ENCODE measurements at regions not wholly inside any gene's neighbourhood (a gene's known extent, or its start where the extent isn't known, plus 50 kb on each side); places are given as distances from the start of the nearest gene placed in this dataset.

DNA sequence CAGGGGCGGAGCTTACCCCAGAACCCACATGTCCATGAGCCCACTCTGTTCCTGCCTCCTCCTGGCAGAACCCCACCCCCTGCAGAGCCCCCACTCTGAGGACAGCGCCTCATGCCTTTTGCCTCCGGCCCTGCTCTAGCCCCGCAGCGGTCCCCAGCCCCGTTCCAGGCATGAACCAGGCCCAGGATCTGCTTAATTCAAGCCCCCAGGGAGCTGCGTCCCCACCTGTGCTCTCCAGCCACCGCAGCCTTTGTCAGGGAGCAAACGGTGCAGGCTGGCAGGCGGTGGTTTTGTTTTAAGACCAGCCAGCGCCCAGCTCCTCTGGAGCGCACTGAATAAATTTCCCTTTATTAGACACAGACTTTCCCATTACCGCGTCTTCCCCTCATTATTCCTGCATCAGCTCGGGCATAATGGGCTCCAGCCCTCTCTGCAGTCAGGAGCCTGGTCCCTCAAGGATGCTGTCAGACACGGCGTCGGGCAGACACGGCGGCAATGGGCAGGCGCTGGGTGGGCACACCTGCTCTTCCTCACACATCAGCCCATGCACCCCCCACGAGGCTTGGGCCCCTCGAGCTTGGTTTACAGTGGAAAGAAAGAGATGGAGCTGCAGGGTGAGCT, 137.6 kb downstream of the OLFM1 start:
- intact Hi-C loops (cut with DNase I), result no loop called here
- no peak for TF ChIP-seq POLR2A (IDR thresholded peaks at IDR 0.05)
- TF ChIP-seq, protein P1, sequence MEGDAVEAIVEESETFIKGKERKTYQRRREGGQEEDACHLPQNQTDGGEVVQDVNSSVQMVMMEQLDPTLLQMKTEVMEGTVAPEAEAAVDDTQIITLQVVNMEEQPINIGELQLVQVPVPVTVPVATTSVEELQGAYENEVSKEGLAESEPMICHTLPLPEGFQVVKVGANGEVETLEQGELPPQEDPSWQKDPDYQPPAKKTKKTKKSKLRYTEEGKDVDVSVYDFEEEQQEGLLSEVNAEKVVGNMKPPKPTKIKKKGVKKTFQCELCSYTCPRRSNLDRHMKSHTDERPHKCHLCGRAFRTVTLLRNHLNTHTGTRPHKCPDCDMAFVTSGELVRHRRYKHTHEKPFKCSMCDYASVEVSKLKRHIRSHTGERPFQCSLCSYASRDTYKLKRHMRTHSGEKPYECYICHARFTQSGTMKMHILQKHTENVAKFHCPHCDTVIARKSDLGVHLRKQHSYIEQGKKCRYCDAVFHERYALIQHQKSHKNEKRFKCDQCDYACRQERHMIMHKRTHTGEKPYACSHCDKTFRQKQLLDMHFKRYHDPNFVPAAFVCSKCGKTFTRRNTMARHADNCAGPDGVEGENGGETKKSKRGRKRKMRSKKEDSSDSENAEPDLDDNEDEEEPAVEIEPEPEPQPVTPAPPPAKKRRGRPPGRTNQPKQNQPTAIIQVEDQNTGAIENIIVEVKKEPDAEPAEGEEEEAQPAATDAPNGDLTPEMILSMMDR (IDR thresholded peaks at IDR 0.05), result no peak
- 68% methylated on average over 14 of the region's 23 CpGs for WGBS (ENCODE audit: insufficient coverage, low coverage, low lambda C conversion rate, missing lambda C conversion rate)
- no peak for ATAC-seq
- Histone ChIP-seq H3K27ac (no peak overlapping the region), H3K36me3 (no peaks in the 10 kb centered on the region), H3K4me3 (no peak overlapping the region), H3K27me3 (no peaks in the 10 kb centered on the region), H3K4me1 (no peaks in the 10 kb centered on the region), H3K9me3 (no peaks in the 10 kb centered on the region)
- DNase-seq, result peak; percentile 12 to 39 (median 34)

DNA sequence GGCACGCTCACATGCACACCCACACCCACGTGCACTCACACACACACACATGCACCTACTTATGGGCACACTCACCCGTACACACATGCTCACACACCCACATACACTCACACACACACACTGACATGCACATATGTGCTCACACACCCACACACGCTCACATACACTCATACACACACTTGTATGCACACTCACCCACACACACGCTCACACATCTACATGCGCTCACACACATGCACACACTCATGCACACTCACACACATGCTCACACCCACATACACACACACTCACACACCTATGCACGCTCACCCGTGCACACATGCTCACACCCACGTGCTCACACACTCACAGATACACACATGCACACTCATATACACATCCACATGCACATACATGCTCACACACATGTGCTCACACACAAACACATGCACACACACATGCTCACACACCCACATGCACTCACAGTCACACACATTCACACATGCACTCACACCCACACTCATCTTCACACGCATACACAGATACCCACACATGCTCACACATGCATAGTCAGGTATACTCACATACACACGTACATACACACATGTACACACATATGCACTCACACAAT, 138.3 kb downstream of the OLFM1 start:
- no peaks in the 10 kb centered on the region for H3K4me1 ChIP-seq
- TF ChIP-seq, protein P1 (IDR thresholded peaks at IDR 0.05), result no peak
- DNase-seq (peak in 2 of 3 donors; percentile 14 to 22), ATAC-seq (no peak)
- H3K36me3 ChIP-seq, result no peaks in the 10 kb centered on the region
- intact Hi-C loops (cut with DNase I), result no loop called here
- 95% methylated on average over 8 of the region's 11 CpGs for WGBS (ENCODE audit: insufficient coverage, low coverage, low lambda C conversion rate, missing lambda C conversion rate)
- no peak overlapping the region for H3K4me3 ChIP-seq
- H3K27me3 ChIP-seq, result no peaks in the 10 kb centered on the region
- H3K27ac ChIP-seq, result no peak overlapping the region
- H3K9me3 ChIP-seq, result no peaks in the 10 kb centered on the region

DNA sequence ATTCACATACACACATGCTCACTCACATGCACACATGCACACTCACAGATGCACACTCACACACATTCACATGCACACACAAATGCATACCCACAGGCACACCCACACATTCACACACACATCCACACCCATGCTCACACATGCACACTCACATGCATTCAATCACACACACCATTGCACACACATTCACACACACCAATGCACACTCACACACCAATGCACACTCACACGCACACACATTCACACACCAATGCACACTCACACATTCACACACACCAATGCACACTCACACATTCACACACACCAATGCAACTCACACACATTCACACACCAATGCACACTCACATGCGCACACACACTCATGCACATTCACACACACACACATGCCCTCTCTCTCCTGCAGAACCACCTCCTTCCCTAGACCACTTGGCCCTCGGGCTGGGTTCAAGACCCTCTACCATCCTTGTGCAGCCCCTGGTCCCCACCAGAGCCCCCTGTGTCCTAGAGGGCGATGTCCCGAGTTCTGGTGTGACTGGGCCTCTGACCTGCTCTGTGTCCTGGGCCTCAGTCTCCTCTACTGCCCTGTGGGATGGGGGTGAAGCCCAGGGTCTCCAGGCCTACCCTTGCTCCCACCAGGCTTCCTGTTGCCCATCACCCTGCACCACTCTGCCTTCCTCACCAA, 139.0 kb downstream of the OLFM1 start:
- H3K4me3 ChIP-seq, result no peak overlapping the region
- no peaks in the 10 kb centered on the region for H3K27me3 ChIP-seq
- no peaks in the 10 kb centered on the region for H3K4me1 ChIP-seq
- H3K36me3 ChIP-seq, result no peaks in the 10 kb centered on the region
- no peaks in the 10 kb centered on the region for H3K9me3 ChIP-seq
- no peak for TF ChIP-seq POLR2A (IDR thresholded peaks at IDR 0.05)
- TF ChIP-seq, protein P1 (IDR thresholded peaks at IDR 0.05), result no peak
- ATAC-seq (no peak), DNase-seq (peak; percentile 2 to 29 (median 27))
- intact Hi-C loops (cut with DNase I), result no loop called here
- H3K27ac ChIP-seq, result no peak overlapping the region
- 70% methylated on average over 3 of the region's 5 CpGs for WGBS (ENCODE audit: insufficient coverage, low coverage, low lambda C conversion rate, missing lambda C conversion rate)

DNA sequence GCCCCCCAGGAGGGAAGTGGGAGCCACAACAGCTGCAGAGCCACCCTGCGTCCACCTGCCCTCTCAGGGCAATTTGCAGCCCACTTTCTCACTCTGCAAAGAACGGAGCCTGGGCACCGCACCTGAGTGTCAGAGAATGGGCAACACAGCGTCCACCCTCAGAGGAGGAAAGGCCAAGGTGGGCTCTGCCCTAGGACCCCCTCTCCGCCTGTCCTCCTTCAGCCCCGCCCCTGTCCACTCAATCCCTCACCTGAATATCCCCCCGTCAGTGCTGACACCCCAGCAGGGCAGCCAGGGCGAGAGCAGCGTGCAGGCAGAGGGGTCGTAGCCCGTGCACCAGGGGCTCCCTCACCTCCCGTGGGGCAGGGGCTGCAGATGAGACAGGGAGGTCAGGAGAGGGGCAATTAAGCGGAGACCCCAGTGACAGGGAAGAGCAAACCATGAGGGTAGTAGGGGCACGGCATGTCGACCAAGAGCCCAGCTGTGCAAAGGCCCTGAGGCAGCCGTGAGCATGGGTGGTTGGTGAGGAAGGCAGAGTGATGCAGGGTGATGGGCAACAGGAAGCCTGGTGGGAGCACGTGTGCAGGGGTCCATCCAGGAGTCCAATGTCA, 140.3 kb downstream of the OLFM1 start:
- Histone ChIP-seq H3K9me3 (no peaks in the 10 kb centered on the region), H3K4me1 (no peaks in the 10 kb centered on the region), H3K27me3 (no peaks in the 10 kb centered on the region), H3K4me3 (no peak overlapping the region), H3K27ac (no peak overlapping the region), H3K36me3 (no peaks in the 10 kb centered on the region)
- no peak for ATAC-seq
- intact Hi-C loops (cut with DNase I), result no loop called here
- TF ChIP-seq, protein P1 (IDR thresholded peaks at IDR 0.05), result no peak
- no peak for TF ChIP-seq POLR2A (IDR thresholded peaks at IDR 0.05)
- 40% methylated on average over 8 of the region's 17 CpGs for WGBS (ENCODE audit: insufficient coverage, low coverage, low lambda C conversion rate, missing lambda C conversion rate)
- peak; percentile 5 to 31 (median 30) for DNase-seq

Measured in right lobe of liver (tissue), 6 donors.